WTC11 (cell line): ENCODE measurements at regions not wholly inside any gene's neighbourhood (a gene's known extent, or its start where the extent isn't known, plus 50 kb on each side); places are given as distances from the start of the nearest gene placed in this dataset.
A peak's percentile ranks its signal among the peaks of the same experiment; 100 is the strongest.

Source experiments
- ATAC-seq: fragments of 200-7000 bp; cut with Tn5 transposase; 2 replicates; pipeline ENCODE4 v1.10.0; 2021; ENCODE audit warnings: mild to moderate bottlenecking, moderate library complexity
- CTCF ChIA-PET: fragments of 300-600 bp; sonication (Branson Sonifier 250); formaldehyde crosslinking; loops from one replicate; lab custom pipeline; 2021; ENCODE audit warnings: antibody characterized with exemption; lab: Charles Lee
- POLR2A ChIA-PET: fragments of 350-600 bp; sonication (Branson Sonifier 250); formaldehyde crosslinking; loops from one replicate; lab custom pipeline; 2021; ENCODE audit warnings: antibody characterized with exemption; lab: Charles Lee
- DNase-seq: peaks from one replicate; pipeline ENCODE4 v3.0.0; 2021; ENCODE audit warnings: low spot score
- H3K27ac Mint-ChIP-seq: 2 replicates; pipeline ENCODE4 v1.8.0; 2021; ENCODE audit warnings: mixed read lengths
- H3K27me3 Mint-ChIP-seq: 2 replicates; pipeline ENCODE4 v1.8.0; 2021; ENCODE audit warnings: low read depth, mild to moderate bottlenecking, moderate library complexity, mixed read lengths
- H3K36me3 Mint-ChIP-seq: 2 replicates; pipeline ENCODE4 v1.8.0; 2021; ENCODE audit warnings: mixed read lengths
- H3K4me1 Mint-ChIP-seq: 2 replicates; pipeline ENCODE4 v1.8.0; 2022; ENCODE audit warnings: mixed read lengths
- H3K4me3 Mint-ChIP-seq: 2 replicates; pipeline ENCODE4 v1.8.0; 2021; ENCODE audit warnings: mild to moderate bottlenecking, moderate library complexity, mixed read lengths
- H3K9me3 Mint-ChIP-seq: 2 replicates; pipeline ENCODE4 v1.8.0; 2021; ENCODE audit warnings: mixed read lengths
- AFF4 ChIP-seq: sonication (generic); formaldehyde crosslinking; IDR thresholded peaks from 2 replicates; pipeline ENCODE4 v1.8.1; 2023; ENCODE audit warnings: mild to moderate bottlenecking, missing genetic modification reagents, borderline replicate concordance
- CREB1 ChIP-seq: sonication (generic); formaldehyde crosslinking; IDR thresholded peaks from 2 replicates; pipeline ENCODE4 v1.8.0; 2023; ENCODE audit warnings: mild to moderate bottlenecking, missing genetic modification reagents
- EMX1 ChIP-seq: fragments of 250-450 bp; sonication (Bioruptor Pico); IDR thresholded peaks from 2 replicates; pipeline ENCODE4 v1.8.0; 2021; ENCODE audit warnings: mild to moderate bottlenecking
- HMGA2 ChIP-seq: fragments of 250-450 bp; sonication (Bioruptor Pico); IDR thresholded peaks from 2 replicates; pipeline ENCODE4 v1.4.0; 2021; ENCODE audit warnings: mild to moderate bottlenecking, moderate library complexity
- IRF1 ChIP-seq: sonication (generic); formaldehyde crosslinking; IDR thresholded peaks from 2 replicates; pipeline ENCODE4 v1.8.0; 2023; ENCODE audit warnings: missing genetic modification reagents
- KAT7 ChIP-seq: sonication (generic); formaldehyde crosslinking; IDR thresholded peaks from 2 replicates; pipeline ENCODE4 v1.8.1; 2023; ENCODE audit warnings: missing genetic modification reagents, mild to moderate bottlenecking, borderline replicate concordance
- NFE2L1 ChIP-seq: sonication (generic); formaldehyde crosslinking; IDR thresholded peaks from 2 replicates; pipeline ENCODE4 v1.8.1; 2023; ENCODE audit warnings: missing genetic modification reagents
- NR2C2 ChIP-seq: sonication (generic); formaldehyde crosslinking; IDR thresholded peaks from 2 replicates; pipeline ENCODE4 v1.8.0; 2022; ENCODE audit warnings: mild to moderate bottlenecking, missing genetic modification reagents
- RORB ChIP-seq: fragments of 250-450 bp; sonication (Bioruptor Pico); IDR thresholded peaks from 2 replicates; pipeline ENCODE4 v1.9.0; 2021; ENCODE audit warnings: mild to moderate bottlenecking
- TCF7 ChIP-seq: sonication (generic); formaldehyde crosslinking; IDR thresholded peaks from 2 replicates; pipeline ENCODE4 v1.8.0; 2022; ENCODE audit warnings: mild to moderate bottlenecking, low read depth, missing genetic modification reagents, moderate library complexity
- TEAD4 ChIP-seq: sonication (generic); formaldehyde crosslinking; IDR thresholded peaks from 2 replicates; pipeline ENCODE4 v1.8.0; 2022; ENCODE audit warnings: mild to moderate bottlenecking, missing genetic modification reagents
- TP53 ChIP-seq: sonication (generic); formaldehyde crosslinking; IDR thresholded peaks from 2 replicates; pipeline ENCODE4 v1.8.1; 2023; ENCODE audit warnings: mild to moderate bottlenecking, missing genetic modification reagents
- ZBTB21 ChIP-seq: sonication (generic); formaldehyde crosslinking; IDR thresholded peaks from 2 replicates; pipeline ENCODE4 v1.8.1; 2023; ENCODE audit warnings: mild to moderate bottlenecking, missing genetic modification reagents, borderline replicate concordance
- ZNF121 ChIP-seq: sonication (generic); formaldehyde crosslinking; IDR thresholded peaks from 2 replicates; pipeline ENCODE4 v1.8.0; 2023; ENCODE audit warnings: missing genetic modification reagents
- ZNF138 ChIP-seq: sonication (generic); formaldehyde crosslinking; conservative IDR thresholded peaks from 2 replicates; pipeline ENCODE4 v1.8.1; 2022; ENCODE audit warnings: mild to moderate bottlenecking, moderate library complexity, missing genetic modification reagents
- ZNF219 ChIP-seq: sonication (generic); formaldehyde crosslinking; IDR thresholded peaks from 2 replicates; pipeline ENCODE4 v1.8.0; 2023; ENCODE audit warnings: missing genetic modification reagents, mild to moderate bottlenecking, borderline replicate concordance
- ZNF423 ChIP-seq: fragments of 250-450 bp; sonication (Bioruptor Pico); IDR thresholded peaks from 2 replicates; pipeline ENCODE4 v2.1.2; 2022; ENCODE audit warnings: mild to moderate bottlenecking, moderate library complexity
- TF ChIP-seq, protein P1 (sequence below): sonication (generic); formaldehyde crosslinking; IDR thresholded peaks from 2 replicates; pipeline ENCODE4 v1.8.1; 2023; ENCODE audit warnings: mild to moderate bottlenecking, missing genetic modification reagents
- TF ChIP-seq, protein P2 (sequence below): sonication (generic); formaldehyde crosslinking; IDR thresholded peaks from 2 replicates; pipeline ENCODE4 v1.8.0; 2022; ENCODE audit warnings: missing genetic modification reagents

GRCh38 chr2:82084679-82085392, 1780.3 kb upstream of the LRRTM1 start:
- Mint-ChIP-seq H3K27me3 (peaks cover 4% of the 10 kb centered on the region; the same call in 1 of the 2 replicates), H3K4me1 (no peaks in the 10 kb centered on the region), H3K27ac (no peak overlapping the region), H3K36me3 (peaks cover 28% of the 10 kb centered on the region), H3K4me3 (no peak overlapping the region), H3K9me3 (peaks cover 40% of the 10 kb centered on the region)
- DNase-seq (no peak), ATAC-seq (no peak)
- POLR2A ChIA-PET: no interaction called here
- CTCF ChIA-PET: no interaction called here
- no peak for TF ChIP-seq ZNF121 (CRISPR knock-in tag)
- TF ChIP-seq TEAD4 (CRISPR knock-in tag): no peak
- no peak for TF ChIP-seq ZNF219
- TF ChIP-seq ZBTB21: no peak
- no peak for TF ChIP-seq AFF4 (CRISPR knock-in tag)
- TF ChIP-seq IRF1 (CRISPR knock-in tag): no peak
- TF ChIP-seq NR2C2 (CRISPR knock-in tag): no peak
- no peak for TF ChIP-seq TCF7 (CRISPR knock-in tag)
- no peak for TF ChIP-seq CREB1 (CRISPR knock-in tag)
- TF ChIP-seq, protein P1, sequence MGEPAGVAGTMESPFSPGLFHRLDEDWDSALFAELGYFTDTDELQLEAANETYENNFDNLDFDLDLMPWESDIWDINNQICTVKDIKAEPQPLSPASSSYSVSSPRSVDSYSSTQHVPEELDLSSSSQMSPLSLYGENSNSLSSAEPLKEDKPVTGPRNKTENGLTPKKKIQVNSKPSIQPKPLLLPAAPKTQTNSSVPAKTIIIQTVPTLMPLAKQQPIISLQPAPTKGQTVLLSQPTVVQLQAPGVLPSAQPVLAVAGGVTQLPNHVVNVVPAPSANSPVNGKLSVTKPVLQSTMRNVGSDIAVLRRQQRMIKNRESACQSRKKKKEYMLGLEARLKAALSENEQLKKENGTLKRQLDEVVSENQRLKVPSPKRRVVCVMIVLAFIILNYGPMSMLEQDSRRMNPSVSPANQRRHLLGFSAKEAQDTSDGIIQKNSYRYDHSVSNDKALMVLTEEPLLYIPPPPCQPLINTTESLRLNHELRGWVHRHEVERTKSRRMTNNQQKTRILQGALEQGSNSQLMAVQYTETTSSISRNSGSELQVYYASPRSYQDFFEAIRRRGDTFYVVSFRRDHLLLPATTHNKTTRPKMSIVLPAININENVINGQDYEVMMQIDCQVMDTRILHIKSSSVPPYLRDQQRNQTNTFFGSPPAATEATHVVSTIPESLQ (CRISPR knock-in tag): no peak
- TF ChIP-seq NFE2L1 (CRISPR knock-in tag): no peak
- TF ChIP-seq ZNF423 (CRISPR knock-in tag): no peak
- no peak for TF ChIP-seq EMX1 (CRISPR knock-in tag)

DNA sequence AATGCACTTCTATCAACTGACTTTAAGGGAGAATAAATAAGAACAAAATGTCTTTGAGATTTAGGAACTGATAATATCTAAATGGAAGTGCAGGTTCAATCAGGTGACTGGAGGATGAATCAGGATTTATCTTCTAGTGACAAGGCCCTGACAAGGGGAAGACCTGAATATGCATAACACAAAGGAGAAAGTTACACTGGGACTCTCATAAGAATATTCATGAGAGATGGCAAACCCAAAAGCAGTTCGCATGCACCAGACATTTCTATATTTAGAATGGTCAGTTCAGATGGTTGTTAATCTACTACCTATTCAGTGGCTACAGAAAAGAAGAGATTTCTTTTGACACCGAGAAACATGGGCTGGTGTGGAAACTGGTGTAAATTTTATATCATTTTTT, 1771.3 kb upstream of the LRRTM1 start:
- ATAC-seq: no peak
- DNase-seq: no peak
- Mint-ChIP-seq H3K36me3 (peaks cover 12% of the 10 kb centered on the region), H3K27me3 (no peaks in the 10 kb centered on the region), H3K9me3 (peaks cover 13% of the 10 kb centered on the region), H3K4me1 (no peaks in the 10 kb centered on the region), H3K4me3 (no peak overlapping the region), H3K27ac (no peak overlapping the region)
- ChIA-PET CTCF (no interaction called here), POLR2A (no interaction called here)
- TF ChIP-seq IRF1 (CRISPR knock-in tag): no peak
- no peak for TF ChIP-seq RORB (CRISPR knock-in tag)
- no peak for TF ChIP-seq TCF7 (CRISPR knock-in tag)

DNA sequence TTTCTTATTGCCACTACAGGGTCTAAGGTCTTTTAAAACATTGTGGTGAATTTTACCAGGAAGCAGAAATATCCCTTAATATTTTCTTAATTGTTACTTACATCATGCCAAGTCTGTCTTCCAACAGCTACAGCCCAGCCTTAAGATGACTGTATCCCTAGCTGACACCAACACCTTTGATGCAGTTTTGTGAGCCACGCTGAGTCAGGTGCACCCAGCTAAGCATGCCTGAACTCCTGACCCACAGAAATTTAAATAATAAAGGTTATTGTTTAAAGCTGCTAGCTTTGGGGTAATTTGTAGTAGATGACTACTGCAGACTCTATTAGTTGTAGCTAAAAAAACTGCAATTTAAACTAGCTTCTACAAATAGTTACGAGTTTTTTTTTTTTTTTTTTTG, 1757.9 kb upstream of the LRRTM1 start:
- Mint-ChIP-seq H3K9me3 (no peaks in the 10 kb centered on the region), H3K4me1 (peaks cover 24% of the 10 kb centered on the region), H3K36me3 (no peaks in the 10 kb centered on the region), H3K27me3 (peaks cover 2% of the 10 kb centered on the region; the same call in 1 of the 2 replicates), H3K27ac (no peak overlapping the region), H3K4me3 (no peak overlapping the region)
- no peak for TF ChIP-seq HMGA2 (CRISPR knock-in tag)
- TF ChIP-seq, protein P2, sequence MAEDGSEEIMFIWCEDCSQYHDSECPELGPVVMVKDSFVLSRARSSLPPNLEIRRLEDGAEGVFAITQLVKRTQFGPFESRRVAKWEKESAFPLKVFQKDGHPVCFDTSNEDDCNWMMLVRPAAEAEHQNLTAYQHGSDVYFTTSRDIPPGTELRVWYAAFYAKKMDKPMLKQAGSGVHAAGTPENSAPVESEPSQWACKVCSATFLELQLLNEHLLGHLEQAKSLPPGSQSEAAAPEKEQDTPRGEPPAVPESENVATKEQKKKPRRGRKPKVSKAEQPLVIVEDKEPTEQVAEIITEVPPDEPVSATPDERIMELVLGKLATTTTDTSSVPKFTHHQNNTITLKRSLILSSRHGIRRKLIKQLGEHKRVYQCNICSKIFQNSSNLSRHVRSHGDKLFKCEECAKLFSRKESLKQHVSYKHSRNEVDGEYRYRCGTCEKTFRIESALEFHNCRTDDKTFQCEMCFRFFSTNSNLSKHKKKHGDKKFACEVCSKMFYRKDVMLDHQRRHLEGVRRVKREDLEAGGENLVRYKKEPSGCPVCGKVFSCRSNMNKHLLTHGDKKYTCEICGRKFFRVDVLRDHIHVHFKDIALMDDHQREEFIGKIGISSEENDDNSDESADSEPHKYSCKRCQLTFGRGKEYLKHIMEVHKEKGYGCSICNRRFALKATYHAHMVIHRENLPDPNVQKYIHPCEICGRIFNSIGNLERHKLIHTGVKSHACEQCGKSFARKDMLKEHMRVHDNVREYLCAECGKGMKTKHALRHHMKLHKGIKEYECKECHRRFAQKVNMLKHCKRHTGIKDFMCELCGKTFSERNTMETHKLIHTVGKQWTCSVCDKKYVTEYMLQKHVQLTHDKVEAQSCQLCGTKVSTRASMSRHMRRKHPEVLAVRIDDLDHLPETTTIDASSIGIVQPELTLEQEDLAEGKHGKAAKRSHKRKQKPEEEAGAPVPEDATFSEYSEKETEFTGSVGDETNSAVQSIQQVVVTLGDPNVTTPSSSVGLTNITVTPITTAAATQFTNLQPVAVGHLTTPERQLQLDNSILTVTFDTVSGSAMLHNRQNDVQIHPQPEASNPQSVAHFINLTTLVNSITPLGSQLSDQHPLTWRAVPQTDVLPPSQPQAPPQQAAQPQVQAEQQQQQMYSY: no peak
- no peak for TF ChIP-seq ZNF138 (CRISPR knock-in tag)
- TF ChIP-seq TP53 (CRISPR knock-in tag): no peak
- no peak for TF ChIP-seq KAT7 (CRISPR knock-in tag)
- CTCF ChIA-PET: no interaction called here
- ATAC-seq (peak; percentile 92), DNase-seq (peak; percentile 24)
- POLR2A ChIA-PET: interaction anchor here (0.7 kb wide), 2 partner anchors 153 to 239 kb away, joined by 4 to 9 read pairs; no protein-coding TSS in a partner anchor
